Neural cell (in vitro differentiated cells): ENCODE measurements at regions not wholly inside any gene's neighbourhood (a gene's known extent, or its start where the extent isn't known, plus 50 kb on each side); places are given as distances from the start of the nearest gene placed in this dataset.

Experiments
- H2AFZ ChIP-seq: fragments of 200-600, 300-800 bp; sonication (generic), shearing (Covaris generic); 2 replicates; pipeline ENCODE4 v1.6.0; 2014; ENCODE audit warnings: low read depth, mild to moderate bottlenecking, antibody characterized with exemption, low read length, moderate library complexity
- H3F3A ChIP-seq: fragments of 200-600 bp; shearing (Covaris generic); 2 replicates; pipeline ENCODE4 v1.6.1; 2016; ENCODE audit warnings: mild to moderate bottlenecking, moderate library complexity, mixed read lengths, antibody characterized with exemption, low read length; ENCODE audit not compliant: insufficient read depth, poor library complexity, severe bottlenecking
- H3K27ac ChIP-seq: fragments of 200-600, 300-800 bp; sonication (generic), shearing (Covaris generic); 2 replicates; pipeline ENCODE4 v1.5.1; 2014; ENCODE audit warnings: mild to moderate bottlenecking, low read length, moderate library complexity
- H3K27me3 ChIP-seq: fragments of 300-800, 200-600 bp; sonication (generic), shearing (Covaris generic); 2 replicates; pipeline ENCODE4 v1.6.0; 2014; ENCODE audit warnings: mild to moderate bottlenecking, low read depth, low read length, moderate library complexity; ENCODE audit not compliant: insufficient read depth
- H3K36me3 ChIP-seq: fragments of 300-800, 200-600 bp; sonication (generic), shearing (Covaris generic); 2 replicates; pipeline ENCODE4 v1.5.1; 2014; ENCODE audit warnings: mild to moderate bottlenecking, antibody characterized with exemption, low read length, moderate library complexity; ENCODE audit not compliant: insufficient read depth
- H3K4me2 ChIP-seq: fragments of 300-800, 200-600 bp; sonication (generic), shearing (Covaris generic); 2 replicates; pipeline ENCODE4 v1.6.0; 2014; ENCODE audit warnings: mild to moderate bottlenecking, low read length
- H3K4me3 ChIP-seq: fragments of 300-800, 200-600 bp; sonication (generic), shearing (Covaris generic); 2 replicates; pipeline ENCODE4 v1.5.1; 2014; ENCODE audit warnings: mild to moderate bottlenecking, low read length, moderate library complexity
- H3K79me2 ChIP-seq: fragments of 200-600 bp; shearing (Covaris generic); replicated peaks from 2 replicates; pipeline ENCODE4 v1.6.0; 2014; ENCODE audit warnings: mild to moderate bottlenecking, low read length, moderate library complexity; ENCODE audit not compliant: insufficient read depth
- H3K9ac ChIP-seq: fragments of 300-800, 200-600 bp; sonication (generic), shearing (Covaris generic); 2 replicates; pipeline ENCODE4 v1.6.1; 2016; ENCODE audit warnings: mild to moderate bottlenecking, low read length, mixed read lengths
- H3K9me2 ChIP-seq: fragments of 200-600 bp; shearing (Covaris generic); 2 replicates; pipeline ENCODE4 v1.6.1; 2016; ENCODE audit warnings: mild to moderate bottlenecking, low read length, mixed read lengths; ENCODE audit not compliant: insufficient read depth
- H3K9me3 ChIP-seq: fragments of 200-600, 300-800 bp; sonication (generic), shearing (Covaris generic); 2 replicates; pipeline ENCODE4 v1.6.1; 2016; ENCODE audit warnings: mild to moderate bottlenecking, mixed run types, low read length, moderate library complexity, mixed read lengths
- H4K20me1 ChIP-seq: fragments of 200-600 bp; shearing (Covaris generic); 2 replicates; pipeline ENCODE4 v1.6.1; 2016; ENCODE audit warnings: mild to moderate bottlenecking, mixed run types; ENCODE audit not compliant: insufficient read depth
- CTCF ChIP-seq: fragments of 450-650 bp; IDR thresholded peaks from 2 replicates; pipeline ENCODE4 v1.5.1; 2014; ENCODE audit warnings: antibody characterized with exemption, mild to moderate bottlenecking, moderate library complexity; ENCODE audit not compliant: poor library complexity, severe bottlenecking
- EP300 ChIP-seq: fragments of 450-650 bp; conservative IDR thresholded peaks from 2 replicates; pipeline ENCODE4 v1.6.1; 2014; ENCODE audit warnings: antibody characterized with exemption, mild to moderate bottlenecking, moderate library complexity; ENCODE audit not compliant: poor library complexity, severe bottlenecking
- EZH2 ChIP-seq: fragments of 200-600, 300-800 bp; shearing (Covaris generic), sonication (generic); IDR thresholded peaks from 2 replicates; pipeline ENCODE4 v1.6.1; 2014; ENCODE audit warnings: antibody characterized with exemption, low read length, borderline replicate concordance, mild to moderate bottlenecking; ENCODE audit not compliant: insufficient read depth, poor library complexity, severe bottlenecking
- MXI1 ChIP-seq: fragments of 450-650 bp; conservative IDR thresholded peaks from 2 replicates; pipeline ENCODE4 v1.6.1; 2014; ENCODE audit warnings: antibody characterized with exemption, mild to moderate bottlenecking; ENCODE audit not compliant: poor library complexity, severe bottlenecking
- POLR2AphosphoS5 ChIP-seq: IDR thresholded peaks from 2 replicates; pipeline ENCODE4 v1.6.1; 2012
- RAD21 ChIP-seq: fragments of 450-650 bp; conservative IDR thresholded peaks from 2 replicates; pipeline ENCODE4 v1.6.1; 2014; ENCODE audit warnings: antibody characterized with exemption, mild to moderate bottlenecking, moderate library complexity
- REST ChIP-seq: IDR thresholded peaks from 2 replicates; pipeline ENCODE4 v1.6.1; 2012; ENCODE audit warnings: borderline replicate concordance
- SMC3 ChIP-seq: fragments of 450-650 bp; conservative IDR thresholded peaks from 2 replicates; pipeline ENCODE4 v1.6.1; 2014; ENCODE audit warnings: antibody characterized with exemption, mild to moderate bottlenecking, moderate library complexity; ENCODE audit not compliant: poor library complexity
- TAF1 ChIP-seq: IDR thresholded peaks from 2 replicates; pipeline ENCODE4 v1.6.1; 2012; ENCODE audit warnings: low read depth

GRCh38 chr3:106119614-106120082 lies 250.8 kb upstream of the CBLB start:
- Histone ChIP-seq H3F3A (no peaks in the 10 kb centered on the region), H3K4me3 (no peak overlapping the region), H3K27me3 (no peaks in the 10 kb centered on the region), H3K36me3 (no peaks in the 10 kb centered on the region), H3K79me2 (no peaks in the 10 kb centered on the region), H4K20me1 (no peaks in the 10 kb centered on the region), H3K9me3 (no peaks in the 10 kb centered on the region), H3K27ac (peak overlapping the region; percentile 46), H3K9me2 (no peaks in the 10 kb centered on the region), H2AFZ (no peak overlapping the region), H3K4me2 (no peak overlapping the region), H3K9ac (no peak overlapping the region)
- TF ChIP-seq EP300 (peak; percentile 71), RAD21 (no peak), POLR2AphosphoS5 (peak; percentile 21)

- Histone ChIP-seq H4K20me1 (no peaks in the 10 kb centered on the region), H3K4me3 (no peak overlapping the region), H3K79me2 (no peaks in the 10 kb centered on the region), H2AFZ (no peak overlapping the region), H3K9me2 (no peaks in the 10 kb centered on the region), H3K9me3 (no peaks in the 10 kb centered on the region), H3K4me2 (no peak overlapping the region), H3K9ac (no peak overlapping the region), H3F3A (no peaks in the 10 kb centered on the region), H3K36me3 (no peaks in the 10 kb centered on the region), H3K27me3 (no peaks in the 10 kb centered on the region), H3K27ac (no peak overlapping the region)
- no peak for TF ChIP-seq CTCF
- TF ChIP-seq RAD21 = no peak
- no peak for TF ChIP-seq POLR2AphosphoS5
- no peak for TF ChIP-seq EP300
- TF ChIP-seq REST = no peak
- no peak for TF ChIP-seq EZH2
- TF ChIP-seq MXI1 = no peak
- no peak for TF ChIP-seq TAF1
- TF ChIP-seq SMC3 = no peak
Measured at GRCh38 chr3:106120356-106120755, 251.5 kb upstream of the CBLB start.
